OCI-LY7 (cell line): ENCODE measurements at regions not wholly inside any gene's neighbourhood (a gene's known extent, or its start where the extent isn't known, plus 50 kb on each side); places are given as distances from the start of the nearest gene placed in this dataset.

Experiments
- EZH2phosphoT487 ChIP-seq: fragments of 200-600 bp; sonication (generic); IDR thresholded peaks from 2 replicates; pipeline ENCODE4 v1.6.1; 2018; ENCODE audit warnings: low read depth, borderline replicate concordance, mild to moderate bottlenecking, mixed run types, antibody characterized with exemption, low read length, moderate library complexity, mixed read lengths
- TF ChIP-seq, protein P1 (sequence below): fragments of 200-600 bp; sonication (generic); conservative IDR thresholded peaks from 2 replicates; pipeline ENCODE4 v1.5.1; 2014; ENCODE audit warnings: mild to moderate bottlenecking, antibody characterized with exemption, low read length, moderate library complexity, mixed read lengths

DNA sequence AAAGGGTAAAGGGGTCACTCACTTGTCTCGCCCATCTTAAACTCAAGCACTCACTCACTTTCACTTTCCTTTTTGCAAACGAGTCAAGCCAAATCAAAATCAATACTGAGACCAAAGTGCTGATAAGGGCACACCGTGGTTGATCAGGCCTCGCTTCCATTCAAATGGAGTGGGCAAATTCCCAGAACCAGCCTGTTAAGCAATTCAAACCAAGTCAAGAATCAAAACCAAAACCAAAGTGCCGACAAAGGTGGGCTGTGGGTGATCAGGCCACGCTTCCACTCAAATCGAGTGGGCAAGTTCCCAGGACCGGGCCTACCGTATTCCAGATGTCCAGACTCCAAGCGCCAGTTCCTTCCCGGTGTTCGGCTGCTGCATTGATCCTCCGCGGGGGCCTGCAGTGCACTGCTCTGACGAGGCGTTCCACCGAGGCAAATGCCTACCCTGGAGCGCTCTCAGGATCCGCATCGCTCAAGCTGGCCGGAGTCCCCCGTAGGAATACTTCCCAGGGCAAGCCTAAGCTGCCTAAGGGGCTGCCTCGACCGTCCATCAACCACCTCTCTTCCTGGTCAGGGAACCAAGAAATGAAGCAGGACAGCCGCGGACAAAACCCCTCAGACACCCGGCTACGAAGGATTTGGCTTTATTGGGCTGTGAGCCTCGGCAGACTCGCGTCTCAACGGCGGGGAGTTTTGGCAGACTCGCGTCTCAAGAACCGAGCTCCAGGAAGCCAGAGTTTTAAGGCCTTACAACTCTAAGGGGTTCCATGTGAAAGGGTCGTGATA, 89.9 kb upstream of the SLC1A4 start:
- TF ChIP-seq, protein P1, sequence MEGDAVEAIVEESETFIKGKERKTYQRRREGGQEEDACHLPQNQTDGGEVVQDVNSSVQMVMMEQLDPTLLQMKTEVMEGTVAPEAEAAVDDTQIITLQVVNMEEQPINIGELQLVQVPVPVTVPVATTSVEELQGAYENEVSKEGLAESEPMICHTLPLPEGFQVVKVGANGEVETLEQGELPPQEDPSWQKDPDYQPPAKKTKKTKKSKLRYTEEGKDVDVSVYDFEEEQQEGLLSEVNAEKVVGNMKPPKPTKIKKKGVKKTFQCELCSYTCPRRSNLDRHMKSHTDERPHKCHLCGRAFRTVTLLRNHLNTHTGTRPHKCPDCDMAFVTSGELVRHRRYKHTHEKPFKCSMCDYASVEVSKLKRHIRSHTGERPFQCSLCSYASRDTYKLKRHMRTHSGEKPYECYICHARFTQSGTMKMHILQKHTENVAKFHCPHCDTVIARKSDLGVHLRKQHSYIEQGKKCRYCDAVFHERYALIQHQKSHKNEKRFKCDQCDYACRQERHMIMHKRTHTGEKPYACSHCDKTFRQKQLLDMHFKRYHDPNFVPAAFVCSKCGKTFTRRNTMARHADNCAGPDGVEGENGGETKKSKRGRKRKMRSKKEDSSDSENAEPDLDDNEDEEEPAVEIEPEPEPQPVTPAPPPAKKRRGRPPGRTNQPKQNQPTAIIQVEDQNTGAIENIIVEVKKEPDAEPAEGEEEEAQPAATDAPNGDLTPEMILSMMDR: no peak
- TF ChIP-seq EZH2phosphoT487: no peak
